HepG2 (cell line): ENCODE measurements at regions not wholly inside any gene's neighbourhood (a gene's known extent, or its start where the extent isn't known, plus 50 kb on each side); places are given as distances from the start of the nearest gene placed in this dataset.

Experiments
- CREB3 ChIP-seq: sonication (generic); formaldehyde crosslinking; IDR thresholded peaks from 2 replicates; pipeline ENCODE4 v1.5.0; 2020; ENCODE audit warnings: missing genetic modification reagents
- GMEB1 ChIP-seq: sonication (generic); formaldehyde crosslinking; IDR thresholded peaks from 2 replicates; pipeline ENCODE4 v1.5.1; 2020; ENCODE audit warnings: missing genetic modification reagents, mild to moderate bottlenecking, borderline replicate concordance
- HCFC1 ChIP-seq: fragments of 150-350 bp; IDR thresholded peaks from 2 replicates; pipeline ENCODE4 v1.6.1; 2014; ENCODE audit warnings: low read depth, low read length
- KDM2A ChIP-seq: sonication (generic); formaldehyde crosslinking; IDR thresholded peaks from 2 replicates; pipeline ENCODE4 v1.4.0; 2020; ENCODE audit warnings: low read depth, missing genetic modification reagents, borderline replicate concordance
- MAFK ChIP-seq, 2 experiments: IDR thresholded peaks in 1 of 2; conservative IDR thresholded peaks in 1 of 2; 2 replicates each; pipeline ENCODE4 v1.6.1; 2011; ENCODE audit warnings: improper control_type of control experiment in 2 of 2, low read length in 2 of 2
- MAZ ChIP-seq, 2 experiments: sonication (generic) in 1 of 2; formaldehyde crosslinking in 1 of 2; IDR thresholded peaks; 2 replicates each; pipeline versions ENCODE4 v1.5.0 to v1.6.1; 2012 to 2020; ENCODE audit warnings: low read depth in 2 of 2, mild to moderate bottlenecking in 2 of 2, borderline replicate concordance in 1 of 2, improper control_type of control experiment in 1 of 2, low read length in 1 of 2, missing genetic modification reagents in 1 of 2, moderate library complexity in 1 of 2
- RXRA ChIP-seq: sonication (generic); formaldehyde crosslinking; IDR thresholded peaks from 2 replicates; pipeline ENCODE4 v1.5.1; 2020; ENCODE audit warnings: missing genetic modification reagents
- SRY ChIP-seq: sonication (generic); formaldehyde crosslinking; IDR thresholded peaks from 2 replicates; pipeline ENCODE4 v1.8.0; 2022; ENCODE audit warnings: mild to moderate bottlenecking, missing genetic modification reagents
- STAT6 ChIP-seq: sonication (generic); formaldehyde crosslinking; IDR thresholded peaks from 2 replicates; pipeline ENCODE4 v1.4.0; 2020; ENCODE audit warnings: missing genetic modification reagents, mild to moderate bottlenecking, borderline replicate concordance
- TFDP1 ChIP-seq: IDR thresholded peaks from 2 replicates; pipeline ENCODE4 v1.6.1; 2016; ENCODE audit warnings: missing compliant biosample characterization, missing genetic modification reagents, borderline replicate concordance
- ZBTB25 ChIP-seq: IDR thresholded peaks from 2 replicates; pipeline ENCODE4 v1.6.1; 2018; ENCODE audit warnings: missing genetic modification reagents
- ZNF510 ChIP-seq: sonication (generic); formaldehyde crosslinking; IDR thresholded peaks from 2 replicates; pipeline ENCODE4 v1.4.0; 2020; ENCODE audit warnings: low read depth, mild to moderate bottlenecking, missing genetic modification reagents
- ZNF564 ChIP-seq: sonication (generic); formaldehyde crosslinking; IDR thresholded peaks from 2 replicates; pipeline ENCODE4 v1.8.1; 2023; ENCODE audit warnings: mild to moderate bottlenecking, missing genetic modification reagents
- ZNF691 ChIP-seq: sonication (generic); formaldehyde crosslinking; IDR thresholded peaks from 2 replicates; pipeline ENCODE4 v1.4.0; 2020; ENCODE audit warnings: missing genetic modification reagents, low read depth, mild to moderate bottlenecking, borderline replicate concordance
- ZNF776 ChIP-seq: sonication (generic); formaldehyde crosslinking; IDR thresholded peaks from 2 replicates; pipeline ENCODE4 v1.4.0; 2020; ENCODE audit warnings: mild to moderate bottlenecking, missing genetic modification reagents
- ZNF850 ChIP-seq: sonication (generic); formaldehyde crosslinking; conservative IDR thresholded peaks from 2 replicates; pipeline ENCODE4 v1.9.0; 2021; ENCODE audit warnings: mild to moderate bottlenecking, missing genetic modification reagents

GRCh38 chr20:57092112-57092899 is 174.1 kb downstream of the BMP7 start (continued):
- TF ChIP-seq STAT6 (CRISPR knock-in tag): no peak
- no peak for TF ChIP-seq ZNF510
- TF ChIP-seq ZNF850: no peak
- TF ChIP-seq RXRA (CRISPR knock-in tag): peak; percentile 54
- peak; percentile 49; the same call in 1 of the 2 replicates for TF ChIP-seq SRY (CRISPR knock-in tag)
- TF ChIP-seq MAZ (IDR thresholded peaks at IDR 0.05; ENCODE audit: borderline replicate concordance, low read depth, low read length): no peak
- peak; percentile 52; the same call in 1 of the 2 replicates for TF ChIP-seq MAZ (CRISPR knock-in tag; IDR thresholded peaks at IDR 0.05; ENCODE audit: low read depth)
- no peak for TF ChIP-seq CREB3 (CRISPR knock-in tag)
- no peak for TF ChIP-seq GMEB1
- 0 out of 2 replicates have a peak, but pooled peaks have one; percentile 34 for TF ChIP-seq ZBTB25 (CRISPR knock-in tag)
- TF ChIP-seq ZNF691 (CRISPR knock-in tag): peak; percentile 87
- TF ChIP-seq HCFC1: no peak
- no peak for TF ChIP-seq MAFK (conservative IDR thresholded peaks at IDR 0.05 in 1 of 2, IDR thresholded peaks at IDR 0.05 in 1 of 2; ENCODE audit: low read length in 2 of 2)
- TF ChIP-seq ZNF564 (CRISPR knock-in tag): 0 out of 2 replicates have a peak, but pooled peaks have one; percentile 38
- 0 out of 2 replicates have a peak, but pooled peaks have one; percentile 31 for TF ChIP-seq ZNF776
- 0 out of 2 replicates have a peak, but pooled peaks have one; percentile 50 for TF ChIP-seq TFDP1 (CRISPR knock-in tag)
- peak; percentile 78; the same call in 1 of the 2 replicates for TF ChIP-seq KDM2A (CRISPR knock-in tag)
